NOMO-1 (cell line): ENCODE measurements at regions not wholly inside any gene's neighbourhood (a gene's known extent, or its start where the extent isn't known, plus 50 kb on each side); places are given as distances from the start of the nearest gene placed in this dataset.
"Not testable (repeated sequence)": the region's sequence is repeated elsewhere in the genome, so short reads cannot be mapped to it uniquely, and the experiment has no call there.

ENCODE experiments used
- DNase-seq, 2 experiments: peaks; one replicate each; lab custom pipeline; 2025; ENCODE audit not compliant: unreplicated experiment in 2 of 2; lab: John Stamatoyannopoulos, UW

DNA sequence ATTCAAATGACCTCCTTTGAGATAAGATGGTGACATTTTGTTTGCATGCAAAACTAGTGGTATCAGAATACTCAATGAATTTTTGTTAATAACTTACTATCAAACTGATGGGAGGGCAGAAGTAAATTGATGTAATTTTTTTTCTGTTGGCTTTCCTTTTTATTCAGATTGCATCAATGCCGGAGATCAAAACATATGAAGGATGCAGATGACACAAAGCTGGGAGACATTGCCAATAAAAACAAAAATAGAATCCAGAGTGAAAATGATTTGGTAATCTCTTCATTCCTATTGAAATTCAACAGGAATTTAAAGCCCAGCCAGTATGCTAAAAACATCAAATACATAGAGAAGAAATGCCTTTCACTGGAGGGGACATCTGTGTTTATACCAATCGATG lies 1655.3 kb upstream of the C9orf72 start:
- no peak for DNase-seq

DNA sequence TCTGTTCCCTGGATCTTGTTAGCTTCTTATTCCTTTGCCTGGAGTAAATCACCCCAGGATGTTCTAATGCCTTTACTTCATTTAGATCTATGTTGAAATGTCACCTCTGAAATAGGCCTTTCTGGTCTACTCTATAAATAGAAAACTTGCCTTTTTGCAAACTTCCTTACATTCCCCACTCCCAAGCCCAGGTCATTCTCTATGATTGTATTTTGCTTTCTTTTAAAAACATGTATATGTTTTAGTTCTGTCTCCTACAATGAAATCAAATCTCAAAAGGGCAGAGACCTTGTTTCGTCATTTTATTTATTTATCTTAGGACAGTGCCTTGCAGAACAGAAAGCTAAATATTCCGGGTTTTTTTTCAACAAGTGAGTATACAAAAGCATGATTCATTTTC lies 1657.7 kb upstream of the C9orf72 start:
- DNase-seq: no peak

- no peak for DNase-seq
Observed at GRCh38 chr9:29233193-29233592, 1659.9 kb upstream of the C9orf72 start.

GRCh38 chr9:29241320-29241719 lies 1668.0 kb upstream of the C9orf72 start:
- no peak for DNase-seq

DNA sequence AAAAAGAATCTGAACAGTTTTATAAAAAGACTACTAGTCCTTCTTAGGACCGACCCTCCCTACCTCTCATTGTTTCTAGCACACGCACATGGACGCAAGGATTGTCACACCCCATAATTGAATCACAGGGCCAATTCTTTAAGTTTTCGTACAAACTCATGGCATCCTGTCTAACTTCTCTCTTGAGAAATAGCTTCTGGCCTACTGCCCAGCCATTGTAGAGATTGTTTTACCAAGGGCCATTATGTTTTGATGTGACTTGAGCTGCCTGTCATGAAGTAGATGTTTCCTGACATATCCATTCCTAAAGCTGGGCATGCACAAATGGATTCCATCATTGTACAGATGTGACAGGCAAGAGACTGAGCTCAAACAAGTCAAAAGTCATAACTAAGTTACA lies 1672.1 kb upstream of the C9orf72 start:
- DNase-seq: no peak

GRCh38 chr9:29270400-29270799 lies 1697.1 kb upstream of the C9orf72 start:
- DNase-seq: not testable (repeated sequence)

DNA sequence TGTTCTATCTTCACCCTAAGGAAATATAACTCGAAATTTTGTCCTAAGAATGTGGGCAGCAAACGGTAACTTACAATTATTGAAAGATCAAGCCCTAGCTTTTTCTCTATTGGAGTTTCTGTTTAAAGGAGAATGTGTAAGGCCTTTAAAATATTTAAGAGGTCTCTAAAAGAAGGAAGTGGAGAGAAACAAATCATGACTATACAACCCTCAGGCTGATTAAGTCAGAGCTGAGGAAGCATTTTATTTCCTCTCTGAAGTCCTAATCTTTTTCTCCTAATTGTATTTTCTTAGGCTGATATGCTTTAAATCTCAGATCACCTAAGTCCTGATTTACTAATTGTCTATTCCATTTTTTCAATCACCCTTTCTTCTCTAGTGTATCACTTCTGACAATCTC lies 1708.8 kb upstream of the C9orf72 start:
- no peak for DNase-seq

DNA sequence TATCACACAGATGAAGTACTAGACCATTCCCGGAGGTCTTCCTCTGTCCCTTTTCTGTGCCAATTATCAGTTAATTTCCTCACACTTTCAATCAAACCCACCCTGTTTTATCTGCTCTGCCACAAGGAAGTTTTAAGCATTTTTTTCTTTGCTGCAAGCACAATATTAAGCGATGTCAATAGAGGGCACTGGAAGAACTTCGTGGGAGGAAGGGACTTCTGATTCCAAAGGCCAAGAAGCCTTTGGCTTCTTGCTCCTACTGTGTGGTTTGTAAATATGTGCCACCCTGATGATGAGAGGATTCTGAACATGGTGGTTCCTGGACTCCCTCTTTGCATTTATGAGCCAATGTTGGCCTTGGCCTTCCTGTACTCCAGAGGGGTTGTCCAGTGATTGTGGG lies 1712.5 kb upstream of the C9orf72 start:
- DNase-seq: no peak

- DNase-seq: no peak
Observed at GRCh38 chr9:29289365-29289764, 1716.1 kb upstream of the C9orf72 start.

DNA sequence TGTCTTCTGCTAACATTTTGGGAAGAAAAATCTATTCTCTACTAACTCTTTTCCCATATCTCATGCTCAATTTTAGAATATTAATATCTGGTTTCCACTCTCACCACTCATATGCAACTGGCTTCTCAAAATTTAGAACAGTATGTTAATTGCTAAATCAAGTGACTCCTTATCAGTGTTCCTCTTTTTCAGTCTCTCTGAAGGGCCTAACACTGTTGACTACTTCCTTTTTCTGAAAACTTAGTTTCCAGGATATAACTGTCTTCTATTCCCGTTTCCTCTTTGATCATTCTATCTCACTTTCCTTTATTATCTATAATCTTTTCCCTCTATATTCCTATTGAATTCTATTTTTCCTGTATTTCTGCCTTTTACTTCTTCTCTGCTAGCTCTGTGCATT lies 1717.2 kb upstream of the C9orf72 start:
- no peak for DNase-seq

DNA sequence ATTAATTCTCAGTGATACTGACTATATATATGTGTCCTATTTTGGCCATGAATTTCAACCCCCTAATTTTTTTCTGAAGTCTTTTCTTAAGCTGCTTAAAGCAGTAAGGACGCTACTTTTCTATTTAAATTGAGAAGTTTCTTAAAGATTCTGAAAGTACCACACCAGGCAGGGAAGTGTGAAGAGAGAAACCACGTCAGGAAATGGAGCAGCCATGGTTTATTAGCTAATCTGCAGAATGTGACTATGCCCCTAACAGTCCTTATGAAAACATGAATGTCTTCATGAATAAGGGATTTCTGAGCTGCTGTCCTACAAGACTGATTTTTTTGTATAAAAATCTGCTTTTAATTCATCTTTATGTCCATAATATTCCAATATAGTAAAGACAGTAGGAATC lies 1724.3 kb upstream of the C9orf72 start:
- no peak for DNase-seq

- DNase-seq: no peak
Observed at GRCh38 chr9:29311221-29311620, 1737.9 kb upstream of the C9orf72 start.

DNA sequence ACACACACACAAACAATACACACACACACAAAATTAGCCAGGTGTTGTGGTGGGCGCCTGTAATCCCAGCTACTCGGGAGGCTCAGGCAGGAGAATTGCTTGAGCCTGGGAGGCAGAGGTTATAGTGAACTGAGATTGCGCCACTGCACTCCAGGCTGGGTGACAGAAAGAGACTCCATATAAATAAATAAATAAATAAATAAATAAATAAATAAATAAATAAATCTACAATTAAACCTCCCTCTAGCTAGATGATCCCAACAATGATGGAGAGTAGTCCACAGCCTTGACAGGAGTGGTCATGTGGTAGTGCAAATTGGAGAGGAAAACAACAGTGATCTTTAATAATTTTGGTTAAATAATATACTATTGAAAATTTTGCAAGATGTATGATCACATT lies 1739.0 kb upstream of the C9orf72 start:
- DNase-seq: no peak

GRCh38 chr9:29319736-29320513 lies 1746.6 kb upstream of the C9orf72 start:
- DNase-seq: no peak

DNA sequence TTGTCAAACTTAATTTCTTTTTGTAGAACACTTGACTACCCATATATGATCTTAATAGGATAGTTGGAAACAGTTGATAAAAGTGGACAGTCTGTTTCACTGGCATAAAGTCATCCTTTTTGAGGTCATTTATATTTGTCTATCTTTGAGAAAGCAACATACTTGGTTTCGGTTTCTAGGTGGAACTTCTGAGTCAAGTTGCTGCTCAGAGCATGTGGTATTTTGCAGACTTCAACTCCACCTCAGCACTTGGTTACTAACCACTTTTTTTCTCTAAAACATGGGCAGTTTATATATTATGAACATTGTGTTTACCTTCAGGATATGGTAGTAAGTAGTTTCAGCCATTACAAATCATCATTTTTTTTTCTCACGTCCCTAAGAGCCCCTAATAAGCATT lies 1749.0 kb upstream of the C9orf72 start:
- DNase-seq: no peak

GRCh38 chr9:29325894-29326293 lies 1752.6 kb upstream of the C9orf72 start:
- DNase-seq: no peak

- no peak for DNase-seq
Observed at GRCh38 chr9:29332789-29333188, 1759.5 kb upstream of the C9orf72 start.

DNA sequence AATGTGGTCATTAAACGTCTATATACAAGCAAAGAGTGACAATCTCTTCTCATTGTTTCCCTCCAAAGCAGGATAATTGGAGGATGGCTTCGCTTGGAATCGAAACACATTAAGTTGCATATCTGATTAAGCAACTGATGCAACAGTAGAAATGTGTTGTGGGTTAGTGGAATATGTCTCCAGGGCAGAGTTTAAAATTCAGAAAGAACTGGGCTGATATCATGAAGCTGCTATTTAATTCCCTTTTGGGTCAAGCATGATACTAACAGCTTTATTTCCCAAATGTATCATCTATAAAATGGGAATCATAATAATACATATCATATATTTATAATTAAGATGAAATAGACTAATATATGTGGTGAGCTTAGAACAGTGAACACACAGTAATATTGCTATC lies 1763.0 kb upstream of the C9orf72 start:
- DNase-seq: no peak

DNA sequence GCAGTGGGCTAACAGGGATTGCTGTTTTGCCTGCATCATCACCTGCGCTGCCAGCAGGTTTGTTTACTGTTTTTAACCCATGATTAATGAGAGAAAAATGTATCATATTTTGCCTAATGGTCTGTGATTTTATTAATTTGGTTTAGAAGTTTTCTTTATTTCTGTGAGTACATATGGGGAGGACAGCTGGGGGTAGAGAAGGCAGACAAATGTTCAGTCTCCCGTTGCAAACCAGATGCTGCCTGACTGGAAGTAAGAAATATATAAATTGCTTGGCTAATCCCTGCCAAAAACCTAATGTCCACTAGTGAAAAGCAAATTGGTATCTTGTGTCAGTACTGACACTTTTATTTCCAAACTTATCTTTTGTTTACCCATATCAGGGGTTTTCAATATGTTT lies 1766.1 kb upstream of the C9orf72 start:
- no peak for DNase-seq

GRCh38 chr9:29348999-29349398 lies 1775.7 kb upstream of the C9orf72 start:
- no peak for DNase-seq

GRCh38 chr9:29389421-29389820 lies 1816.1 kb upstream of the C9orf72 start:
- no peak for DNase-seq

- no peak for DNase-seq
Observed at GRCh38 chr9:29390859-29391258, 1817.6 kb upstream of the C9orf72 start.

GRCh38 chr9:29393064-29393463 lies 1819.8 kb upstream of the C9orf72 start:
- no peak for DNase-seq
